Heart left ventricle (tissue), 13 donors: ENCODE measurements at regions not wholly inside any gene's neighbourhood (a gene's known extent, or its start where the extent isn't known, plus 50 kb on each side); places are given as distances from the start of the nearest gene placed in this dataset.

ENCODE experiments used
- POLR2A ChIP-seq, 2 donors: fragments of 450-650 bp; IDR thresholded peaks; one replicate each; pipeline ENCODE4 v1.6.1; 2017; ENCODE audit warnings: antibody characterized with exemption in 2 of 2, mild to moderate bottlenecking in 2 of 2, moderate library complexity in 2 of 2
- TF ChIP-seq, protein P1 (sequence below), 12 donors: fragments of 200-600 bp; sonication (generic) in 4 of 12; IDR thresholded peaks; one replicate each; pipeline versions ENCODE4 v1.5.0 to v1.8.0; 2018 to 2022; ENCODE audit warnings: antibody characterized with exemption in 12 of 12, mild to moderate bottlenecking in 5 of 12
- donor health status: ischemic (EF 13 %, LVEDD 7.1; RV severe dilation, severe dysfunction).
- donor health status: DM: no; HTN: yes; CAD: no.
- donor health status: DM: no; HTN: no; CAD: no.
- donor health status: ischemic (EF 25% LVEDD 6.9; RV normal size, moderate dysfunction).
- donor health status: ischemic (EF 25% LVEDD 5.7; RV mildly dilated, moderate dysfunction).
- donor health status: ischemic (EF 35%, LVEDD 5.7; RV mildly dilated, moderate dysfunction).
- donor health status: nonischemic (EF 11% LVEDD 7.7; RV severe dilation, severe dysfunction).
- donor health status: DM: yes; HTN: yes; CAD: no.
- donor health status: PGD.
- donor health status: ischemic (EF 29% LVEDD 5.4; RV normal size, mild dysfunction).
- donor health status: nonischemic (EF 23%, LVEDD 6.1; RV moderate dilation, normal function).

DNA sequence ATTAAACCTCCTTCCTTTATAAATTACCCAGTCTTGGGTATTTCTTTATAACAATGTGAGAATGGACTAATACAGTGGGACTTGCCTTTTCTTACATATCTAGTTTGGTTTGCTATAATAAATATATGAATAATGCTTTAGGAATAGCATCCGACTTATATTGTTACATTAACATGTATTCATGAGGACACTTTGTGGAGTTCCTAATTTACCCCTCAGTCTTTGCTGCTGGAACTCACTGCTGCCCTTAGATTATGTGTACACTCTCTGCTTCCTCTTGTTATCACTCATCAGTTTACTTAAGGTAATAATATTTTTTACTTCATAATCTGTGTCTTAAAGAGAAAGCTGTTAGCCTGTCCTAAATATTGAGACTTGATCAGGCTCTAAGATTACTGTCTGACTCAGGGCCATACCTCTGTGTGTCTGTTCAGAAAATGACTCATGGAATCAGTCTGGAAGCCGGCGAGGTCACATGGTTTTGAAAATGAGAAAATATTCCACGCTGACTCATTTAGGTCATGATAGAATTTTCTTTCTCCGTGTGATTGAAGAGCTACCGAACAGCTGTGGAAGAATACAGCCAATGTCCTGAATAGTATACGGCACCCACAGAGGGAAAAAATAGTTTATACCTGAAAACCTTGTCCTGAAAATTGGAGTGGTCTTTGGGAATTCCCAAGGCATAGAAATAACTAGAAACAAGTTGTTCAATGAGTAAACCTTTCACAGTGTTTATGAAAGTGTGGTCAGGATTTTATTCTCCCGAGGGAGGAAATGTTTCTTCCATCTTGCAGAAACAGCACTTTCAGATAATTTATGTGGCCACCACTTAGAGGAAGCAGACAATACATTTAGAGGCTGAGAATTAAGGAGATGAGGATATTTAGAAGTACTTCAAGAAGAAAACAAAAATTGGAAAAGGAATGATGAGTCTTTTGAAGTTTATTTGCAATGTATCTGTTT is 156.4 kb downstream of the DSEL start:
- TF ChIP-seq, protein P1, sequence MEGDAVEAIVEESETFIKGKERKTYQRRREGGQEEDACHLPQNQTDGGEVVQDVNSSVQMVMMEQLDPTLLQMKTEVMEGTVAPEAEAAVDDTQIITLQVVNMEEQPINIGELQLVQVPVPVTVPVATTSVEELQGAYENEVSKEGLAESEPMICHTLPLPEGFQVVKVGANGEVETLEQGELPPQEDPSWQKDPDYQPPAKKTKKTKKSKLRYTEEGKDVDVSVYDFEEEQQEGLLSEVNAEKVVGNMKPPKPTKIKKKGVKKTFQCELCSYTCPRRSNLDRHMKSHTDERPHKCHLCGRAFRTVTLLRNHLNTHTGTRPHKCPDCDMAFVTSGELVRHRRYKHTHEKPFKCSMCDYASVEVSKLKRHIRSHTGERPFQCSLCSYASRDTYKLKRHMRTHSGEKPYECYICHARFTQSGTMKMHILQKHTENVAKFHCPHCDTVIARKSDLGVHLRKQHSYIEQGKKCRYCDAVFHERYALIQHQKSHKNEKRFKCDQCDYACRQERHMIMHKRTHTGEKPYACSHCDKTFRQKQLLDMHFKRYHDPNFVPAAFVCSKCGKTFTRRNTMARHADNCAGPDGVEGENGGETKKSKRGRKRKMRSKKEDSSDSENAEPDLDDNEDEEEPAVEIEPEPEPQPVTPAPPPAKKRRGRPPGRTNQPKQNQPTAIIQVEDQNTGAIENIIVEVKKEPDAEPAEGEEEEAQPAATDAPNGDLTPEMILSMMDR (IDR thresholded peaks at IDR 0.05): no peak
- TF ChIP-seq POLR2A (IDR thresholded peaks at IDR 0.05): no peak
